K562 (cell line): ENCODE measurements at regions not wholly inside any gene's neighbourhood (a gene's known extent, or its start where the extent isn't known, plus 50 kb on each side); places are given as distances from the start of the nearest gene placed in this dataset.

Source experiments
- ATAC-seq: fragments of 200-7000 bp; cut with Tn5 transposase; 3 replicates; pipeline ENCODE4 v1.9.1; 2020; ENCODE audit warnings: moderate library complexity
- BruUV-seq: library from RNA; stranded (reverse); fragments of 400-500 nt; replicated peaks from 2 replicates; lab custom pipeline; 2021; lab: Mats Ljungman, UMichigan
- CTCF ChIA-PET: fragments of 300-600 bp; formaldehyde crosslinking; extraction: SDS; loops from one replicate; lab custom pipeline; 2021; ENCODE audit warnings: low intra/inter-chr PET ratio; lab: Yijun Ruan, JAX
- POLR2A ChIA-PET: fragments of 300-600, 350-650 bp; sonication (Branson Sonifier 250); formaldehyde crosslinking; extraction: SDS; loops from one replicate; lab custom pipeline; 2021; ENCODE audit warnings: antibody characterized with exemption, inconsistent platforms; lab: Yijun Ruan, JAX
- DNase-seq, 4 experiments: peaks; one replicate each; pipeline versions ENCODE4 v3.0.0 to v3.0.0-alpha.2; 2011 to 2018; ENCODE audit warnings: low spot score in 3 of 4, mixed read lengths in 3 of 4; ENCODE audit errors: extremely low read depth in 1 of 4
- FAIRE-seq: peaks from 2 replicates; lab custom pipeline; 2011; peaks lifted over from hg19 to GRCh38; lab: Jason Lieb, UNC
- H2AFZ ChIP-seq: 2 replicates; pipeline ENCODE4 v1.6.0; 2011; ENCODE audit warnings: low read depth, low read length, control low read depth, inconsistent platforms
- H3K27ac ChIP-seq: fragments of 200-600 bp; 3 replicates; pipeline ENCODE4 v1.8.0; 2011; ENCODE audit warnings: low read depth, mild to moderate bottlenecking, control low read depth, inconsistent platforms, low read length, moderate library complexity, mixed read lengths; ENCODE audit errors: extremely low read depth
- H3K27me3 ChIP-seq, 2 experiments: fragments of 300-600 bp in 1 of 2; 2 replicates in 1 of 2; 3 replicates in 1 of 2; pipeline versions ENCODE4 v1.6.0 to v1.8.0; 2011; ENCODE audit warnings: inconsistent platforms in 2 of 2, low read length in 2 of 2, mild to moderate bottlenecking in 1 of 2, mixed read lengths in 1 of 2, moderate library complexity in 1 of 2; ENCODE audit not compliant: control insufficient read depth in 2 of 2, insufficient read depth in 2 of 2
- H3K36me3 ChIP-seq: fragments of 300-600 bp; 3 replicates; pipeline ENCODE4 v1.8.0; 2011; ENCODE audit warnings: mild to moderate bottlenecking, low read length, inconsistent platforms; ENCODE audit not compliant: control insufficient read depth, insufficient read depth
- H3K4me1 ChIP-seq, 2 experiments: fragments of 200-600 bp in 1 of 2; replicated peaks in 1 of 2; 2 replicates in 1 of 2; 3 replicates in 1 of 2; pipeline versions ENCODE4 v1.5.1 to v1.8.0; 2011; ENCODE audit warnings: inconsistent platforms in 2 of 2, low read length in 2 of 2, mild to moderate bottlenecking in 1 of 2, mixed read lengths in 1 of 2, moderate library complexity in 1 of 2; ENCODE audit not compliant: control insufficient read depth in 2 of 2, insufficient read depth in 2 of 2
- H3K4me2 ChIP-seq: 2 replicates; pipeline ENCODE4 v1.6.1; 2011; ENCODE audit warnings: low read length, control low read depth, inconsistent platforms, mixed read lengths; ENCODE audit not compliant: insufficient read depth
- H3K4me3 ChIP-seq: fragments of 200-600 bp; sonication (generic), shearing (Covaris generic); 2 replicates; pipeline ENCODE4 v1.5.1; 2016; ENCODE audit warnings: control low read depth, inconsistent platforms
- H3K79me2 ChIP-seq: fragments of 200-600 bp; 3 replicates; pipeline ENCODE4 v1.8.0; 2011; ENCODE audit warnings: low read length, inconsistent platforms; ENCODE audit not compliant: control insufficient read depth, insufficient read depth
- H3K9ac ChIP-seq, 2 experiments: 2 replicates each; pipeline versions ENCODE4 v1.6.0 to v1.6.1; 2011; ENCODE audit warnings: low read depth in 2 of 2, low read length in 2 of 2, control low read depth in 1 of 2, inconsistent platforms in 1 of 2, mild to moderate bottlenecking in 1 of 2, mixed read lengths in 1 of 2; ENCODE audit not compliant: insufficient read depth in 1 of 2
- H3K9me1 ChIP-seq: one replicate; pipeline ENCODE4 v1.6.0; 2011; ENCODE audit warnings: inconsistent platforms, mild to moderate bottlenecking, low read length, moderate library complexity; ENCODE audit not compliant: control insufficient read depth, insufficient read depth
- H3K9me3 ChIP-seq: replicated peaks from 2 replicates; pipeline ENCODE4 v1.5.1; 2011; ENCODE audit warnings: low read depth, low read length, inconsistent platforms; ENCODE audit not compliant: control insufficient read depth, insufficient read depth
- H4K20me1 ChIP-seq: replicated peaks from 2 replicates; pipeline ENCODE4 v1.6.1; 2011; ENCODE audit warnings: low read length, inconsistent platforms, mixed read lengths; ENCODE audit not compliant: control insufficient read depth, insufficient read depth
- CBX5 ChIP-seq: IDR thresholded peaks from 2 replicates; pipeline ENCODE4 v1.6.1; 2014; ENCODE audit warnings: low read depth, borderline replicate concordance
- DLX4 ChIP-seq: fragments of 250-450 bp; sonication (Bioruptor Pico); IDR thresholded peaks from 2 replicates; pipeline ENCODE4 v1.6.1; 2021; ENCODE audit warnings: mild to moderate bottlenecking
- ETV1 ChIP-seq: fragments of 450-650 bp; conservative IDR thresholded peaks from 2 replicates; pipeline ENCODE4 v1.6.1; 2016; ENCODE audit warnings: missing genetic modification characterization, control low read depth, low read depth, missing compliant biosample characterization
- MTA2 ChIP-seq: fragments of 450-650 bp; IDR thresholded peaks from 2 replicates; pipeline ENCODE4 v1.6.1; 2016; ENCODE audit warnings: low read depth
- NFE2L1 ChIP-seq: fragments of 450-650 bp; IDR thresholded peaks from 2 replicates; pipeline ENCODE4 v1.6.1; 2016; ENCODE audit warnings: missing genetic modification characterization, low read depth, mild to moderate bottlenecking, missing compliant biosample characterization, moderate library complexity, borderline replicate concordance
- NR4A1 ChIP-seq, 2 experiments: fragments of 250-450 bp in 1 of 2; fragments of 450-650 bp in 1 of 2; sonication (Bioruptor Pico) in 1 of 2; IDR thresholded peaks; 2 replicates each; pipeline versions ENCODE4 v1.4.0 to v1.6.1; 2016 to 2020; ENCODE audit warnings: mild to moderate bottlenecking in 2 of 2, missing compliant biosample characterization in 1 of 2, missing genetic modification characterization in 1 of 2, moderate library complexity in 1 of 2
- SAFB2 ChIP-seq: fragments of 200-400 bp; formaldehyde crosslinking; IDR thresholded peaks from 2 replicates; pipeline ENCODE4 v1.6.1; 2018; ENCODE audit warnings: borderline replicate concordance, low read length, low read depth, moderate library complexity; ENCODE audit not compliant: severe bottlenecking
- SNIP1 ChIP-seq: fragments of 450-650 bp; IDR thresholded peaks from 2 replicates; pipeline ENCODE4 v1.7.1; 2017; ENCODE audit warnings: low read depth, mild to moderate bottlenecking
- SP2 ChIP-seq: IDR thresholded peaks from 2 replicates; pipeline ENCODE4 v1.6.1; 2011; ENCODE audit warnings: mild to moderate bottlenecking, low read depth, low read length, moderate library complexity; ENCODE audit not compliant: poor library complexity, severe bottlenecking; ENCODE audit errors: extremely low read depth
- ZNF316 ChIP-seq: fragments of 450-650 bp; IDR thresholded peaks from 2 replicates; pipeline ENCODE4 v1.6.1; 2016
- ZNF318 ChIP-seq, 2 experiments: fragments of 450-650 bp; IDR thresholded peaks; 2 replicates each; pipeline ENCODE4 v1.6.1; 2016; ENCODE audit warnings: mild to moderate bottlenecking in 2 of 2, borderline replicate concordance in 1 of 2, low read depth in 1 of 2, moderate library complexity in 1 of 2
- ZNF384 ChIP-seq: IDR thresholded peaks from 2 replicates; pipeline ENCODE4 v1.6.1; 2012; ENCODE audit warnings: low read depth, low read length, improper control_type of control experiment
- ZNF644 ChIP-seq: fragments of 200-800 bp; sonication (Bioruptor generic); IDR thresholded peaks from 2 replicates; pipeline ENCODE4 v1.6.1; 2016; ENCODE audit warnings: low read depth, missing genetic modification characterization, missing compliant biosample characterization
- ZNF717 ChIP-seq: fragments of 250-450 bp; sonication (Bioruptor Pico); IDR thresholded peaks from 2 replicates; pipeline ENCODE4 v1.5.0; 2021
- ZNF764 ChIP-seq: fragments of 250-450 bp; sonication (Bioruptor Pico); IDR thresholded peaks from 2 replicates; pipeline ENCODE4 v1.4.0; 2020; ENCODE audit warnings: low read depth, mild to moderate bottlenecking, moderate library complexity
- WGBS: fragments of 100-300 bp; shearing (Covaris generic); methylation state at CpG from one replicate; pipeline ENCODE4 v1.1.6; 2016; ENCODE audit warnings: low coverage, mixed read lengths; ENCODE audit not compliant: insufficient coverage; ENCODE audit errors: missing lambda C conversion rate; 5-methylcytosine and 5-hydroxymethylcytosine counted together
- in situ Hi-C: fragments of 300-500 bp; cut with MboI; formaldehyde crosslinking; loops from 4 replicates; pipeline ENCODE4 v1.15.0; 2018; ENCODE audit warnings: inconsistent platforms, mixed read lengths
- intact Hi-C: fragments of 100-400 bp; cut with micrococcal nuclease; formaldehyde crosslinking; loops from 2 replicates; pipeline ENCODE4 v1.14.2; 2022

- H3K27me3 ChIP-seq = no peaks in the 10 kb centered on the region
- in situ Hi-C loops (no loop called here), intact Hi-C loops (no loop called here)
- H3K27ac ChIP-seq = no peak overlapping the region
- no peak for TF ChIP-seq SP2
- no peak for TF ChIP-seq SAFB2
- no peak for TF ChIP-seq ZNF644 (tag)
- no peak for TF ChIP-seq ZNF384
- TF ChIP-seq ZNF764 = no peak
- TF ChIP-seq NR4A1 (CRISPR knock-in tag; IDR thresholded peaks at IDR 0.05) = no peak
- TF ChIP-seq NR4A1 (tag; IDR thresholded peaks at IDR 0.05) = no peak
- no peak for TF ChIP-seq SNIP1
- TF ChIP-seq ZNF318 (IDR thresholded peaks at IDR 0.05; ENCODE audit: borderline replicate concordance in 1 of 2, low read depth in 1 of 2) = no peak
- TF ChIP-seq ZNF316 = no peak
- TF ChIP-seq NFE2L1 (tag) = no peak
- TF ChIP-seq DLX4 (CRISPR knock-in tag) = no peak
- no peak for TF ChIP-seq ETV1 (tag)
- no peak for TF ChIP-seq MTA2
- no peak for TF ChIP-seq ZNF717
- TF ChIP-seq CBX5 = no peak
- no peaks in the 10 kb centered on the region for H3K4me1 ChIP-seq
- no peaks in the 10 kb centered on the region for H3K79me2 ChIP-seq
- H4K20me1 ChIP-seq = no peaks in the 10 kb centered on the region
- H3K9me1 ChIP-seq = no peaks in the 10 kb centered on the region
- no peak for FAIRE-seq
- DNase-seq = no peak
- ChIA-PET CTCF (no interaction called here), POLR2A (no interaction called here)
- no TSS peak for BruUV-seq
- H3K4me3 ChIP-seq = no peak overlapping the region
- no peak overlapping the region for H2AFZ ChIP-seq
- ATAC-seq = no peak
- no peak overlapping the region for H3K4me2 ChIP-seq
- 0% methylated on average over 3 of the region's 3 CpGs for WGBS
- H3K9me3 ChIP-seq = no peaks in the 10 kb centered on the region
- no peaks in the 10 kb centered on the region for H3K36me3 ChIP-seq
- H3K9ac ChIP-seq = no peak overlapping the region
These were observed 1112.3 kb upstream of the SEMA6A start for GRCh38 chr5:117686926-117687325.
